WERI-Rb-1 (cell line): ENCODE measurements at regions not wholly inside any gene's neighbourhood (a gene's known extent, or its start where the extent isn't known, plus 50 kb on each side); places are given as distances from the start of the nearest gene placed in this dataset.

Source experiments
- DNase-seq: peaks from one replicate; pipeline ENCODE4 v3.0.0-alpha.2; 2020
- H3K27ac ChIP-seq: fragments of 250-450 bp; sonication (Bioruptor Pico); 2 replicates; pipeline ENCODE4 v1.5.1; 2020; ENCODE audit warnings: mild to moderate bottlenecking, moderate library complexity
- H3K27me3 ChIP-seq: fragments of 250-450 bp; sonication (Bioruptor Pico); 2 replicates; pipeline ENCODE4 v1.5.1; 2021; ENCODE audit warnings: mild to moderate bottlenecking, low read depth, moderate library complexity; ENCODE audit not compliant: insufficient read depth, severe bottlenecking
- H3K36me3 ChIP-seq: fragments of 250-450 bp; sonication (Bioruptor Pico); 2 replicates; pipeline ENCODE4 v1.5.1; 2020; ENCODE audit warnings: mild to moderate bottlenecking, moderate library complexity
- H3K4me3 ChIP-seq: 2 replicates; pipeline ENCODE4 v1.5.1; 2011; ENCODE audit warnings: low read depth, mild to moderate bottlenecking, control low read depth, low read length
- H3K9me3 ChIP-seq: fragments of 250-450 bp; sonication (Bioruptor Pico); 2 replicates; pipeline ENCODE4 v1.5.1; 2021; ENCODE audit warnings: mild to moderate bottlenecking, moderate library complexity; ENCODE audit not compliant: severe bottlenecking
- CTCF ChIP-seq: IDR thresholded peaks from 2 replicates; pipeline ENCODE4 v1.5.1; 2011; ENCODE audit warnings: low read depth, mild to moderate bottlenecking, control low read depth, inconsistent platforms, low read length

GRCh38 chr10:21057989-21058388 lies 160.9 kb upstream of the NEBL start:
- Histone ChIP-seq H3K4me3 (no peak overlapping the region), H3K36me3 (no peaks in the 10 kb centered on the region), H3K27me3 (no peaks in the 10 kb centered on the region), H3K9me3 (no peaks in the 10 kb centered on the region), H3K27ac (no peak overlapping the region)
- DNase-seq: no peak
- TF ChIP-seq CTCF: no peak

GRCh38 chr10:21057436-21057835 lies 160.3 kb upstream of the NEBL start:
- Histone ChIP-seq H3K36me3 (no peaks in the 10 kb centered on the region), H3K9me3 (no peaks in the 10 kb centered on the region), H3K27me3 (no peaks in the 10 kb centered on the region), H3K4me3 (no peak overlapping the region), H3K27ac (no peak overlapping the region)
- TF ChIP-seq CTCF: no peak
- DNase-seq: no peak

DNA sequence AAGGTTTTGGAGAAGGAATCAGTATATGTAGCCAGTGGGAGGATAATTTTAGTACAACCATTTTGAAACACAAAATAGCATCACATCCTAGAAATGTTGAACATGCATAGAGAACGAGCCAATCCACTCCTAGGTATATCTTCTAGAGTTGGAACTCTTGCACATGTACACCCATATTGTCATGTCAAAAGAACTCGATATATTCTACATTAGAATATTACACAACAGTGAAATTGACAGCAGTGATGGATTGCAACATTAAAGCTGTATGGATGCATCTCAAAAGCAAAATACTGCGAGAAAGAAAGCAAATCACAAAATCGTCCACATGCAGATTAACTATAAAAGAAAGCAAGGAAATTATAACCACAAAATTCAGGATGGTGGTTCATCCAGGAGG lies 159.3 kb upstream of the NEBL start:
- Histone ChIP-seq H3K27ac (no peak overlapping the region), H3K36me3 (no peaks in the 10 kb centered on the region), H3K4me3 (no peak overlapping the region), H3K27me3 (no peaks in the 10 kb centered on the region), H3K9me3 (no peaks in the 10 kb centered on the region)
- no peak for DNase-seq
- no peak for TF ChIP-seq CTCF

DNA sequence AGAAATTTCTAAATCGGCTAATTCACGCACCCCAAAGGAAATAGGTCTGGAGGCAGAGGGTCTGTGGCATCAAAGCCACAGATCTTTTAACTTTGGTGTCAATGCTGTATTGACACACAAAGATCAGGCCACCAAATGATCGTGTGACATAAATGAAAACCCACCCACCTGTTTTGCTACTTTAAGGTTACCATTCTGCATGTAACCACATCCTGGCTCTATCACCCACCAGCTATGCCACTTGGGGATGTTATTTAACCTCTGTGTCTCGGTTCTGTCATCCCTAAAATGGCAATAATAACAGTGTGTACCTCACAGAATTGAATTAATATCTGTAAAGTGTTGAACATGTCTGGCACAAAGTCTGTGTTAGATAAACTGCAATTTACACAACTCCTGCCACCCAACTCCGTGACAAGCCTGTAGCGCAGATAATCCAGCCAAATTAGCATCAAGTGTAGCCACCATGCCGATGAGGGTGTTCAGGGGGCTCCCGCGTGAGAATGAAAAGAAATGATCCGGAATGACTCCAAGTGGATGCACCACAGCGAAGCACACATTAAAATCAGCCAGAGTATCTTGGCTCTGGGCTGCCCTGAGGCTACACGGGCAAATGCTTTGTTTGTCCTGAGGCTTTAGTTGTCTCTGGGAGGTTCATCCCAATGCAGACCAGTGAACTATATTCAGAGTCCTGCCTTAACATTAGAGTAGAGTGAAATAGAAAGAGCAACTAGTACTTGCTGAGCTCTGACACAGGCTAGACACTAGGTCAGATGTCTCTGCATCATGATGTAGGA lies 158.4 kb upstream of the NEBL start:
- no peak for DNase-seq
- no peaks in the 10 kb centered on the region for H3K27me3 ChIP-seq
- H3K27ac ChIP-seq: no peak overlapping the region
- no peak overlapping the region for H3K4me3 ChIP-seq
- no peaks in the 10 kb centered on the region for H3K9me3 ChIP-seq
- no peaks in the 10 kb centered on the region for H3K36me3 ChIP-seq
- TF ChIP-seq CTCF: no peak

DNA sequence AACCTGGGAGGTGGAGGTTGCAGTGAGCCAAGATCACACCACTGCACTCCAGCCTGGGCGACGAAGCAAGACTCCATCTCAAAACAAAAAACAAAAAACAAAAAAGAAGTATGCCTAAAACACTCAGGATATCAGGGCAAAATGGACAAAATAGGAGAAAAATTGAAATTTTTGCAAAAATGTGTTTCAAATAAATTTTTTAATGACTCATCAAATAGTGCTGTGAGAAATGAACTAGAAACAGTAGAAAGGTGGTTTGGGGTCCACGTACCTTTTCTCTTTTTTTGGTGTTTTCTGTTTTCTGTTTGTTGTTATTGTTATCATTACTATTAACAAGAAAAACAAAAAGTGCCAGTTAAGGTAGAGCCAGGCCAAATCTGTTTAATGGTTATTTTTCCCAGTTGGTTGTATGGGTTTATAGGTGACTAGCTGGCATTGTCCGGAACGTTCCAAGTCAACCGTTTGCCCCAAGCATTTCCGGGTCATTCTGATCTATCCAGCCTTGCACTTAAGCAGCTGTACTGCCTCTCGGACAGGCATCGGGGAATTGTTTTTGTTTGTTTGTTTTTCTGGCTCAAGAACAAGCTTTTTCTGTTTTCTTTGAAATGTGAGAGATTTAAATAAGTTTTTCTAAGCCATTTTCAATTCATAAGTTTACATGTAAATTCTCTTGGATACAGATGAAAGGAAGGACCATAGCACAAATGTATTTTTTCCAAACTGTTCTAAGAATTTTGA lies 157.0 kb upstream of the NEBL start:
- no peak for TF ChIP-seq CTCF
- no peaks in the 10 kb centered on the region for H3K9me3 ChIP-seq
- no peak overlapping the region for H3K4me3 ChIP-seq
- H3K27me3 ChIP-seq: no peaks in the 10 kb centered on the region
- H3K36me3 ChIP-seq: no peaks in the 10 kb centered on the region
- no peak overlapping the region for H3K27ac ChIP-seq
- DNase-seq: no peak
